BJ (cell line): ENCODE measurements at regions not wholly inside any gene's neighbourhood (a gene's known extent, or its start where the extent isn't known, plus 50 kb on each side); places are given as distances from the start of the nearest gene placed in this dataset.

ENCODE experiments used
- CTCF ChIA-PET: fragments of 350-600 bp; formaldehyde crosslinking; extraction: SDS; loops from one replicate; lab custom pipeline; 2021; ENCODE audit warnings: antibody characterized with exemption, inconsistent platforms; lab: Yijun Ruan, JAX
- POLR2A ChIA-PET: fragments of 300-600 bp; sonication (Branson Sonifier 250); formaldehyde crosslinking; extraction: SDS; loops from one replicate; lab custom pipeline; 2021; ENCODE audit warnings: antibody characterized with exemption; lab: Charles Lee
- DNase-seq: peaks from one replicate; pipeline ENCODE4 v3.0.0-alpha.2; 2011; ENCODE audit warnings: low read depth
- H3K27me3 ChIP-seq: 2 replicates; pipeline ENCODE4 v1.6.0; 2011; ENCODE audit warnings: low read length; ENCODE audit not compliant: control insufficient read depth, insufficient read depth
- H3K36me3 ChIP-seq: 2 replicates; pipeline ENCODE4 v1.5.1; 2011; ENCODE audit warnings: low read length; ENCODE audit not compliant: control insufficient read depth, insufficient read depth
- H3K4me3 ChIP-seq: 2 replicates; pipeline ENCODE4 v1.5.1; 2011; ENCODE audit warnings: low read depth, mild to moderate bottlenecking, control low read depth, low read length
- TF ChIP-seq, protein P1 (sequence below): IDR thresholded peaks from 2 replicates; pipeline ENCODE4 v1.5.1; 2011; ENCODE audit warnings: low read depth, mild to moderate bottlenecking, control low read depth, inconsistent platforms, low read length, moderate library complexity; ENCODE audit not compliant: insufficient read depth

DNA sequence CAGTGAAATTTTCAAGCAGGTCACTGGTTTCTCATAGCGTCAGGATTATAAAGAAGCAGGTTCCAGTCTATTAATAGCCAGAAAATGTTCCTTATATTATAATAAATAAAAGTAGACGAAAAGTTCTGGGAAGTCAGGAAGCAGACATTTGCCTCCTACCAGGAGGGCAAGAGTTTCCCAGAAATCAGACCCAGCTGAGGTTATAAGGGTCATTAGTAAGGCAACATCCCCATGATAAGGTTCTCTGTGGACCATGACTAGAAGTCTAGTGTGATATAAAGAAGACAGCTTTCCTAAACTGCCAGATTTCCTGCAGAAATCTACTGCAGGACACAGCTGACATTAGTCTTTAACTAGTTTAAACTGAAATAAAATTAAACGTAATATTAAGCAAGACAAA lies 210.1 kb upstream of the STK17B start:
- H3K36me3 ChIP-seq: no peaks in the 10 kb centered on the region
- ChIA-PET POLR2A (no interaction called here), CTCF (interaction anchor here (0.8 to 1.5 kb wide), 2 partner anchors 10 to 35 kb away, joined by 3 read pairs; no protein-coding TSS in a partner anchor)
- TF ChIP-seq, protein P1, sequence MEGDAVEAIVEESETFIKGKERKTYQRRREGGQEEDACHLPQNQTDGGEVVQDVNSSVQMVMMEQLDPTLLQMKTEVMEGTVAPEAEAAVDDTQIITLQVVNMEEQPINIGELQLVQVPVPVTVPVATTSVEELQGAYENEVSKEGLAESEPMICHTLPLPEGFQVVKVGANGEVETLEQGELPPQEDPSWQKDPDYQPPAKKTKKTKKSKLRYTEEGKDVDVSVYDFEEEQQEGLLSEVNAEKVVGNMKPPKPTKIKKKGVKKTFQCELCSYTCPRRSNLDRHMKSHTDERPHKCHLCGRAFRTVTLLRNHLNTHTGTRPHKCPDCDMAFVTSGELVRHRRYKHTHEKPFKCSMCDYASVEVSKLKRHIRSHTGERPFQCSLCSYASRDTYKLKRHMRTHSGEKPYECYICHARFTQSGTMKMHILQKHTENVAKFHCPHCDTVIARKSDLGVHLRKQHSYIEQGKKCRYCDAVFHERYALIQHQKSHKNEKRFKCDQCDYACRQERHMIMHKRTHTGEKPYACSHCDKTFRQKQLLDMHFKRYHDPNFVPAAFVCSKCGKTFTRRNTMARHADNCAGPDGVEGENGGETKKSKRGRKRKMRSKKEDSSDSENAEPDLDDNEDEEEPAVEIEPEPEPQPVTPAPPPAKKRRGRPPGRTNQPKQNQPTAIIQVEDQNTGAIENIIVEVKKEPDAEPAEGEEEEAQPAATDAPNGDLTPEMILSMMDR: no peak
- DNase-seq: no peak
- H3K4me3 ChIP-seq: no peak overlapping the region
- H3K27me3 ChIP-seq: no peaks in the 10 kb centered on the region

DNA sequence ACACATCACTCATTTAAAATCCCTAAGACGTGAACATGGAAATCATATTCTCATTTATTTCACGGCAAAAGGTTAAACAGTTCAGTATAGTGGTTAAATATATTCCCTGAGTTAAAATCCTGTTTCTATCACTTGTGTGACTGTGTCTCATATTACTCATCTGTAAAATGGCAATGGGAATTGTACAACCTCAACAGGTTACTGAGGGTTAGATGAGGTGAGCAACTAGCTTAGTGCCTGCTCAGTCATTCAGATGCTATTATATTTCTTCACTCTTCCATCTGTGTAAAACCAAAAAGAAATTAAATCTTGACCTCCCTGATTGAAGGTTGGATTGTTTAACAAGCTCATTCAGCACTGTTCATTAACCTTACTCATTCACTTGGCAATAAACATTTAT lies 212.4 kb upstream of the STK17B start:
- Histone ChIP-seq H3K4me3 (no peak overlapping the region), H3K36me3 (no peaks in the 10 kb centered on the region), H3K27me3 (no peaks in the 10 kb centered on the region)
- DNase-seq: no peak
- CTCF ChIA-PET: interaction anchor here (0.7 kb wide), 1 partner anchor 39 kb away, joined by 4 read pairs; no protein-coding TSS in a partner anchor
- POLR2A ChIA-PET: no interaction called here
- TF ChIP-seq, protein P1: no peak

DNA sequence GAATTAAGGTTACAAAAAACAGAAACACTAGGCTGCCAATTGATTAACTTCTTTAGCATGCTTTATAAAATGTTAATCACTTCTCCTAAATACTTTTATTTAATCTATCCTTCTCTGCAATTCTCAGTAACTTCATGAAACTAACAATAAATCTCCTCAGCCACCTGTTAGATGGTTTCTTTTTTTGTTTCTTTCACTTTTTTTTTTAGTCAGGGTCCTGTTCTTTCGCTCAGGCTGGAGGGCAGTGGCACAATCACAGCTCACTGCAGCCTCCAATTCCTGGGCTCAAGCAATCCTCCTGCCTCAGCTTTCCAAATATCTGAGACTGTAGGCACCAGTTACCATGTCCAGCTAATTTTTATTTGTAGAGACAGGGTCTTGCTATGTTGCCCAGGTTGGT lies 213.4 kb upstream of the STK17B start:
- ChIA-PET POLR2A (no interaction called here), CTCF (interaction anchor here (1.1 kb wide), 1 partner anchor 14 kb away, joined by 3 read pairs; no protein-coding TSS in a partner anchor)
- DNase-seq: no peak
- no peaks in the 10 kb centered on the region for H3K36me3 ChIP-seq
- H3K27me3 ChIP-seq: no peaks in the 10 kb centered on the region
- TF ChIP-seq, protein P1: no peak
- no peak overlapping the region for H3K4me3 ChIP-seq

DNA sequence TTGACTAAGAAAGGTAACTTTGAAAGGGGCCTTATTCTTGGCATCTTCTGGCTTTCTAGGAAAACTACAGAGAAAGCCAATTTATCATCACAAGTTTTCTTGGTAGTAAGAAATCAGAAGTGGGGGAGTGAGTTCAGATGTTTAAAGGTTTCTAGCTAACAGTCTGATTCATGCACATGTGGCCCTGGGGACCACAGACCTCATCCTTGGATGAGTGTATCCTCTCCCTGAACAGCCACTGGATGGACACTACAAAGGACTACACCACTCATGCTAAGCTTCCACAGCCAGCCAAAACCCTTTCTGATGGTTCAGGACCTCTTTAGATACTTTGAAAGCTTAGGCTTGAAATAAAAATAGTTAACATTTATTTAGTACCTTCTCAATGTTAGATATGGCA lies 218.3 kb upstream of the STK17B start:
- TF ChIP-seq, protein P1: no peak
- no peaks in the 10 kb centered on the region for H3K36me3 ChIP-seq
- DNase-seq: no peak
- H3K4me3 ChIP-seq: no peak overlapping the region
- POLR2A ChIA-PET: no interaction called here
- H3K27me3 ChIP-seq: no peaks in the 10 kb centered on the region
- CTCF ChIA-PET: interaction anchor here (0.6 to 0.9 kb wide), 2 partner anchors 18 to 926 kb away, joined by 3 to 4 read pairs; no protein-coding TSS in a partner anchor

DNA sequence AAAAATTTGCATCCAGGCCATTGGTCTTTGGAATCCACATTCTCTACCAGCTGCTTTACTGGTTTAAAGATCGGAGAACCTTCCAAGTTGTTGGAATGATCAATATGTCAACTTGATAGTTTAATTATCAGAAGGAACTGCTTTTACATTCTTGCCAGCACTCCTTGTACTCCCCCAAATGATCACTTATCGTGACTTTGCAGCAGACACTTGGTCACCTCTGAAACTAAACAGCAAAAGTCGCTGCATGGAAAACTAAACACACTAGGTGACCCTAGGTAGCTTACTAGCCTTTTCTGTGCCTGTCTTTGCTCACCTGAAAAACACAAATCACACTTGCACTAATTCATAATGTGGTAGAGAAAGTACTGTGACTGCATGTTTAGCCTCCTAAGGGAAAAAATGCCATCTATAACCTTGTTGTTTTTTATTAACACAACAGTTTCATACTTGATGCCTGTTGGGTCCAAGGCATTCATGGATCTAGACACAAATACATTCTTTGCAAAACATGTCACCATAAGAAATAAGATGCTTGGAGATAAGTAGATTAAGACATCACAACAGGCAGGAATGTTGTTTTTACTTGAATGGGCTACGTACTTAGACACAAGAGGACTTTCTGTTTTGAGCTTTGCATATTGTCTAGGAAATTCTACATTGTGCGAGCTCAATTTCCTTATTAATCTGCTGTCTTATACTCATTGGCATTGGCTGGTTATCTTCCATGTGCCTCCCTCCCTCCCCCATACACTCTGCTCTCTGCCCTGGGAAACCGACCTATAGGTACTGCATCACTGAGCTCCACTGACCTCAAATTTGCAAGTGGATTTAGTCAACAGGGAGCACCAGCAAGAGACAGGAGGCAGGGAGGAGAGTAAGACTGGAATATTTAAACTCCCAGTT lies 219.1 kb upstream of the STK17B start:
- DNase-seq: no peak
- ChIA-PET POLR2A (no interaction called here), CTCF (interaction anchor here (0.6 to 0.9 kb wide), 2 partner anchors 19 to 927 kb away, joined by 3 to 4 read pairs; no protein-coding TSS in a partner anchor)
- Histone ChIP-seq H3K4me3 (no peak overlapping the region), H3K27me3 (no peaks in the 10 kb centered on the region), H3K36me3 (no peaks in the 10 kb centered on the region)
- TF ChIP-seq, protein P1: no peak
